DND-41 (cell line): ENCODE measurements at regions not wholly inside any gene's neighbourhood (a gene's known extent, or its start where the extent isn't known, plus 50 kb on each side); places are given as distances from the start of the nearest gene placed in this dataset.

Experiments used
- EZH2 ChIP-seq: IDR thresholded peaks from 3 replicates; pipeline ENCODE4 v1.6.1; 2012; ENCODE audit warnings: borderline replicate concordance, low read depth, mild to moderate bottlenecking, moderate library complexity, low read length, inconsistent platforms; ENCODE audit not compliant: severe bottlenecking
- TF ChIP-seq, protein P1 (sequence below): IDR thresholded peaks from 2 replicates; pipeline ENCODE4 v1.5.1; 2012; ENCODE audit warnings: borderline replicate concordance, low read length, moderate library complexity, mild to moderate bottlenecking; ENCODE audit not compliant: poor library complexity, severe bottlenecking; ENCODE audit errors: extremely low read depth

DNA sequence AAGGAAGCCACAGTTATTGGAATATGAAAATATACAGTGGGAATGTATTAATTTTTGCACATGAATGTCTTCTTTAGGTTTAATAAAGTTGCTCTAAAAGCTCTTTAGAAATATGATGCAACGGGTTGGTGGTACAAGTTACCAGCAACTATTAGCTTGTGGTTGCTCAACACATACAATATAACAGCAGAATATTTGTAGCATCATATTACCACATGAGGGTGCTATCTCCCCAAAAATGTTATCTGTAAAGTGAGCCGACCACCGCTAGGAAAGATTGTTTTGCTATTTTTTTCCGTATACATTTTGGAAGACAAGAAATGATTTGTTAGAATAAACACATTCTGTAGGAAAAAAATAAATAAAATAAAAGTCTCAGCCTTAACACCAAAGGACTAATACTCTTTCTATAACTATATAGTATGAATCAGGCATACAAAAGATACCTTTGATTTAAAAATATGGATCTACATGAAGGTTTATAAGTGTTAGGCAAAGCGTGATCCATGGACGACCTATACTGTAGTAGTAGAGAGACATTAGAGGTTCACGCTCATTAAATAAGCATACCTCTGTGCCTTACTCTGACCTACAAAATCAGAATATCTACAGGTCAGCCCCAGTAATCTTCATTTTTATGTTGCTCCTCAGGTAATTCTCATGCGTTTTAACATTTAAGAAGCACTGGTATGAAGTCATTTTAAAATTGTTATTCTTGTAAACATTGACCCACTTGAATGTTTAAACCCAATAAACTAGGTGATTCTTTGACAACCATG lies 1110.6 kb upstream of the ACVR2A start:
- TF ChIP-seq, protein P1, sequence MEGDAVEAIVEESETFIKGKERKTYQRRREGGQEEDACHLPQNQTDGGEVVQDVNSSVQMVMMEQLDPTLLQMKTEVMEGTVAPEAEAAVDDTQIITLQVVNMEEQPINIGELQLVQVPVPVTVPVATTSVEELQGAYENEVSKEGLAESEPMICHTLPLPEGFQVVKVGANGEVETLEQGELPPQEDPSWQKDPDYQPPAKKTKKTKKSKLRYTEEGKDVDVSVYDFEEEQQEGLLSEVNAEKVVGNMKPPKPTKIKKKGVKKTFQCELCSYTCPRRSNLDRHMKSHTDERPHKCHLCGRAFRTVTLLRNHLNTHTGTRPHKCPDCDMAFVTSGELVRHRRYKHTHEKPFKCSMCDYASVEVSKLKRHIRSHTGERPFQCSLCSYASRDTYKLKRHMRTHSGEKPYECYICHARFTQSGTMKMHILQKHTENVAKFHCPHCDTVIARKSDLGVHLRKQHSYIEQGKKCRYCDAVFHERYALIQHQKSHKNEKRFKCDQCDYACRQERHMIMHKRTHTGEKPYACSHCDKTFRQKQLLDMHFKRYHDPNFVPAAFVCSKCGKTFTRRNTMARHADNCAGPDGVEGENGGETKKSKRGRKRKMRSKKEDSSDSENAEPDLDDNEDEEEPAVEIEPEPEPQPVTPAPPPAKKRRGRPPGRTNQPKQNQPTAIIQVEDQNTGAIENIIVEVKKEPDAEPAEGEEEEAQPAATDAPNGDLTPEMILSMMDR: peak; percentile 63
- no peak for TF ChIP-seq EZH2
